HepG2 (cell line): ENCODE measurements at regions not wholly inside any gene's neighbourhood (a gene's known extent, or its start where the extent isn't known, plus 50 kb on each side); places are given as distances from the start of the nearest gene placed in this dataset.

Experiments
- CAMTA2 ChIP-seq: sonication (generic); formaldehyde crosslinking; IDR thresholded peaks from 2 replicates; pipeline ENCODE4 v1.4.0; 2020; ENCODE audit warnings: mild to moderate bottlenecking, missing genetic modification reagents, borderline replicate concordance
- HIVEP1 ChIP-seq: sonication (generic); formaldehyde crosslinking; IDR thresholded peaks from 2 replicates; pipeline ENCODE4 v1.4.0; 2020; ENCODE audit warnings: mild to moderate bottlenecking, missing genetic modification reagents
- NCOA2 ChIP-seq: sonication (generic); formaldehyde crosslinking; IDR thresholded peaks from 2 replicates; pipeline ENCODE4 v1.8.0; 2022; ENCODE audit warnings: inconsistent platforms
- NFKB2 ChIP-seq: sonication (generic); formaldehyde crosslinking; IDR thresholded peaks from 2 replicates; pipeline ENCODE4 v1.4.0; 2020; ENCODE audit warnings: missing genetic modification reagents, borderline replicate concordance
- SNRNP70 ChIP-seq: fragments of 200-400 bp; formaldehyde crosslinking; IDR thresholded peaks from 2 replicates; pipeline ENCODE4 v1.6.1; 2017; ENCODE audit warnings: mild to moderate bottlenecking, low read depth, low read length, moderate library complexity
- SOX5 ChIP-seq: IDR thresholded peaks from 2 replicates; pipeline ENCODE4 v1.6.1; 2016; ENCODE audit warnings: borderline replicate concordance
- SP1 ChIP-seq, 2 experiments: fragments of 450-650 bp in 1 of 2; sonication (generic) in 1 of 2; formaldehyde crosslinking in 1 of 2; IDR thresholded peaks; 2 replicates each; pipeline versions ENCODE4 v1.4.0 to v1.6.1; 2016 to 2020; ENCODE audit warnings: missing genetic modification reagents in 1 of 2
- U2AF2 ChIP-seq: fragments of 200-400 bp; formaldehyde crosslinking; IDR thresholded peaks from 2 replicates; pipeline ENCODE4 v1.6.1; 2017; ENCODE audit warnings: low read depth, mild to moderate bottlenecking, low read length
- WIZ ChIP-seq: sonication (generic); formaldehyde crosslinking; IDR thresholded peaks from 2 replicates; pipeline ENCODE4 v1.5.1; 2020; ENCODE audit warnings: mild to moderate bottlenecking, missing genetic modification reagents
- ZNF333 ChIP-seq: sonication (generic); formaldehyde crosslinking; IDR thresholded peaks from 2 replicates; pipeline ENCODE4 v1.4.0; 2020; ENCODE audit warnings: mild to moderate bottlenecking, missing genetic modification reagents, borderline replicate concordance
- ZNF674 ChIP-seq: sonication (generic); formaldehyde crosslinking; IDR thresholded peaks from 2 replicates; pipeline ENCODE4 v1.5.0; 2020; ENCODE audit warnings: low read depth, mild to moderate bottlenecking, missing genetic modification reagents
- ZNF703 ChIP-seq: sonication (generic); formaldehyde crosslinking; IDR thresholded peaks from 2 replicates; pipeline ENCODE4 v1.5.1; 2020; ENCODE audit warnings: missing genetic modification reagents, mild to moderate bottlenecking, moderate library complexity, borderline replicate concordance
- ZNF839 ChIP-seq: sonication (generic); formaldehyde crosslinking; IDR thresholded peaks from 2 replicates; pipeline ENCODE4 v1.4.0; 2020; ENCODE audit warnings: missing genetic modification reagents, mild to moderate bottlenecking, borderline replicate concordance
- ZSCAN21 ChIP-seq: sonication (generic); formaldehyde crosslinking; IDR thresholded peaks from 2 replicates; pipeline ENCODE4 v1.8.0; 2022; ENCODE audit warnings: mild to moderate bottlenecking, missing genetic modification reagents, moderate library complexity, borderline replicate concordance
- ZSCAN22 ChIP-seq: sonication (generic); formaldehyde crosslinking; IDR thresholded peaks from 2 replicates; pipeline ENCODE4 v1.4.0; 2020; ENCODE audit warnings: mild to moderate bottlenecking, missing genetic modification reagents
- TF ChIP-seq, protein P1 (sequence below): sonication (generic); formaldehyde crosslinking; IDR thresholded peaks from 2 replicates; pipeline ENCODE4 v1.4.0; 2020; ENCODE audit warnings: missing genetic modification reagents, borderline replicate concordance
- TF ChIP-seq, protein P2 (sequence below): sonication (generic); formaldehyde crosslinking; IDR thresholded peaks from 2 replicates; pipeline ENCODE4 v1.4.0; 2020; ENCODE audit warnings: missing genetic modification reagents
- TF ChIP-seq, protein P3 (sequence below): IDR thresholded peaks from 2 replicates; pipeline ENCODE4 v1.6.1; 2016; ENCODE audit warnings: missing compliant biosample characterization, missing genetic modification reagents, borderline replicate concordance
- TF ChIP-seq, protein P4 (sequence below): sonication (generic); formaldehyde crosslinking; conservative IDR thresholded peaks from 2 replicates; pipeline ENCODE4 v1.5.0; 2020; ENCODE audit warnings: missing genetic modification reagents
- TF ChIP-seq, protein P5 (sequence below): sonication (generic); formaldehyde crosslinking; IDR thresholded peaks from 2 replicates; pipeline ENCODE4 v1.5.1; 2020; ENCODE audit warnings: missing genetic modification reagents, mild to moderate bottlenecking, borderline replicate concordance
- TF ChIP-seq, protein P6 (sequence below): sonication (generic); formaldehyde crosslinking; IDR thresholded peaks from 2 replicates; pipeline ENCODE4 v1.5.1; 2020; ENCODE audit warnings: mild to moderate bottlenecking, missing genetic modification reagents, moderate library complexity

DNA sequence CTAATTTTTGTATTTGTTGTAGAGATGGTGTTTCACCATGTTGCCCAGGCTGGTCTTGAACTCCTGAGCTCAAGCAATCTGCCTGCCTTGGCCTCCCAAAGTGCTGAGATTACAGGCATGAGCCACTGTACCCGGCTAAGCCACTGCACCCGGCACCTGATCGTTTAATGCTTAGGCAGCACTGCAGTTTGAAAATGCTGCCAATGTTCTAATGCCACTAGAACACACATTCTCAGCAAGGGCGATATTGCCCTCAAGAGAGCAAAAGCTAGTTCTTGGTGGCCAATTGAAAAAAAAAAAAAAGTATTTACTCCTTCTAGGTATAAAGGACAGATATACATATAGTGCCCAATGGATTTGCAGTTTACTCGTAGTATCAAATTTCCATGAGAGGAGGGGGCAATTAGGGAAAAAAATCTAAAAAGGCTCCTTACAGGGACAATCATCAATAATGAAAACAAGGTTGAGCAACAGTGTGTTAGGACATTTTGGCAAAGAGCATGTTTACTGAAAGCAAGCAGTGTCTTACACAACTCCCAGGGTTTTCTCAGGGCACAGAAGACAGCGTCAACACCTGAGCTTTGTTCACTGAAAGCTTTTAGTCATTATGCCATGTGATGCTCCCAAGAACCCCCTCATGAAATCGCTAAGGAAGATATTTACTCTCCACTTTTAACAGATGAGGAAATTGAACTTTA, 199.9 kb upstream of the PKDCC start (continued):
- TF ChIP-seq WIZ (CRISPR knock-in tag) = 0 out of 2 replicates have a peak, but pooled peaks have one; percentile 77
- no peak for TF ChIP-seq HIVEP1 (CRISPR knock-in tag)
- TF ChIP-seq, protein P1, sequence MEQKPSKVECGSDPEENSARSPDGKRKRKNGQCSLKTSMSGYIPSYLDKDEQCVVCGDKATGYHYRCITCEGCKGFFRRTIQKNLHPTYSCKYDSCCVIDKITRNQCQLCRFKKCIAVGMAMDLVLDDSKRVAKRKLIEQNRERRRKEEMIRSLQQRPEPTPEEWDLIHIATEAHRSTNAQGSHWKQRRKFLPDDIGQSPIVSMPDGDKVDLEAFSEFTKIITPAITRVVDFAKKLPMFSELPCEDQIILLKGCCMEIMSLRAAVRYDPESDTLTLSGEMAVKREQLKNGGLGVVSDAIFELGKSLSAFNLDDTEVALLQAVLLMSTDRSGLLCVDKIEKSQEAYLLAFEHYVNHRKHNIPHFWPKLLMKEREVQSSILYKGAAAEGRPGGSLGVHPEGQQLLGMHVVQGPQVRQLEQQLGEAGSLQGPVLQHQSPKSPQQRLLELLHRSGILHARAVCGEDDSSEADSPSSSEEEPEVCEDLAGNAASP (CRISPR knock-in tag) = peak; percentile 100
- TF ChIP-seq, protein P2, sequence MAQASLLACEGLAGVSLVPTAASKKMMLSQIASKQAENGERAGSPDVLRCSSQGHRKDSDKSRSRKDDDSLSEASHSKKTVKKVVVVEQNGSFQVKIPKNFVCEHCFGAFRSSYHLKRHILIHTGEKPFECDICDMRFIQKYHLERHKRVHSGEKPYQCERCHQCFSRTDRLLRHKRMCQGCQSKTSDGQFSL (CRISPR knock-in tag) = no peak
- no peak for TF ChIP-seq U2AF2
- TF ChIP-seq SOX5 (CRISPR knock-in tag) = peak; percentile 97
- TF ChIP-seq, protein P3, sequence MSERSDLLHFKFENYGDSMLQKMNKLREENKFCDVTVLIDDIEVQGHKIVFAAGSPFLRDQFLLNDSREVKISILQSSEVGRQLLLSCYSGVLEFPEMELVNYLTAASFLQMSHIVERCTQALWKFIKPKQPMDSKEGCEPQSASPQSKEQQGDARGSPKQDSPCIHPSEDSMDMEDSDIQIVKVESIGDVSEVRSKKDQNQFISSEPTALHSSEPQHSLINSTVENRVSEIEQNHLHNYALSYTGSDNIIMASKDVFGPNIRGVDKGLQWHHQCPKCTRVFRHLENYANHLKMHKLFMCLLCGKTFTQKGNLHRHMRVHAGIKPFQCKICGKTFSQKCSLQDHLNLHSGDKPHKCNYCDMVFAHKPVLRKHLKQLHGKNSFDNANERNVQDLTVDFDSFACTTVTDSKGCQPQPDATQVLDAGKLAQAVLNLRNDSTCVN = no peak
- TF ChIP-seq CAMTA2 (CRISPR knock-in tag) = no peak
- peak; percentile 99 for TF ChIP-seq NCOA2 (CRISPR knock-in tag)
- TF ChIP-seq NFKB2 (CRISPR knock-in tag) = no peak
- no peak for TF ChIP-seq ZNF839 (CRISPR knock-in tag)
- TF ChIP-seq, protein P4, sequence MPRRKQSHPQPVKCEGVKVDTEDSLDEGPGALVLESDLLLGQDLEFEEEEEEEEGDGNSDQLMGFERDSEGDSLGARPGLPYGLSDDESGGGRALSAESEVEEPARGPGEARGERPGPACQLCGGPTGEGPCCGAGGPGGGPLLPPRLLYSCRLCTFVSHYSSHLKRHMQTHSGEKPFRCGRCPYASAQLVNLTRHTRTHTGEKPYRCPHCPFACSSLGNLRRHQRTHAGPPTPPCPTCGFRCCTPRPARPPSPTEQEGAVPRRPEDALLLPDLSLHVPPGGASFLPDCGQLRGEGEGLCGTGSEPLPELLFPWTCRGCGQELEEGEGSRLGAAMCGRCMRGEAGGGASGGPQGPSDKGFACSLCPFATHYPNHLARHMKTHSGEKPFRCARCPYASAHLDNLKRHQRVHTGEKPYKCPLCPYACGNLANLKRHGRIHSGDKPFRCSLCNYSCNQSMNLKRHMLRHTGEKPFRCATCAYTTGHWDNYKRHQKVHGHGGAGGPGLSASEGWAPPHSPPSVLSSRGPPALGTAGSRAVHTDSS (CRISPR knock-in tag) = no peak
- TF ChIP-seq SNRNP70 = no peak
- no peak for TF ChIP-seq ZNF674 (CRISPR knock-in tag)
- no peak for TF ChIP-seq ZNF333 (CRISPR knock-in tag)
- no peak for TF ChIP-seq SP1 (IDR thresholded peaks at IDR 0.05)
- TF ChIP-seq SP1 (CRISPR knock-in tag; IDR thresholded peaks at IDR 0.05) = no peak
- TF ChIP-seq, protein P5, sequence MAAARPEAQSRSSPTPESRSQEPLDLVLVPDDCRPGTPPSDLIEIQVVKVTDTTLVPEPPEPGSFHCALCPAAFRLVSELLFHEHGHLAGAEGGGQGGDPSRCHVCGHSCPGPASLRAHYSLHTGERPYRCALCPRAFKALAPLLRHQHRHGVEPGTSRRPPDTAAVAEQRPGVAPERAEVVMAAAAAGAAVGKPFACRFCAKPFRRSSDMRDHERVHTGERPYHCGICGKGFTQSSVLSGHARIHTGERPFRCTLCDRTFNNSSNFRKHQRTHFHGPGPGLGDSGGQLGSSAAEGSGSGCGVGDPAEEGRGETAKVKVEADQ (CRISPR knock-in tag) = no peak
- TF ChIP-seq, protein P6, sequence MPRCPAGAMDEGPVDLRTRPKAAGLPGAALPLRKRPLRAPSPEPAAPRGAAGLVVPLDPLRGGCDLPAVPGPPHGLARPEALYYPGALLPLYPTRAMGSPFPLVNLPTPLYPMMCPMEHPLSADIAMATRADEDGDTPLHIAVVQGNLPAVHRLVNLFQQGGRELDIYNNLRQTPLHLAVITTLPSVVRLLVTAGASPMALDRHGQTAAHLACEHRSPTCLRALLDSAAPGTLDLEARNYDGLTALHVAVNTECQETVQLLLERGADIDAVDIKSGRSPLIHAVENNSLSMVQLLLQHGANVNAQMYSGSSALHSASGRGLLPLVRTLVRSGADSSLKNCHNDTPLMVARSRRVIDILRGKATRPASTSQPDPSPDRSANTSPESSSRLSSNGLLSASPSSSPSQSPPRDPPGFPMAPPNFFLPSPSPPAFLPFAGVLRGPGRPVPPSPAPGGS = no peak
- TF ChIP-seq ZSCAN21 (CRISPR knock-in tag) = no peak
- TF ChIP-seq ZNF703 (CRISPR knock-in tag) = peak; percentile 50; the same call in 1 of the 2 replicates
- no peak for TF ChIP-seq ZSCAN22 (CRISPR knock-in tag)
